ENCODE measurements at regions not wholly inside any gene's neighbourhood (a gene's known extent, or its start where the extent isn't known, plus 50 kb on each side); places are given as distances from the start of the nearest gene placed in this dataset.
A peak's percentile ranks its signal among the peaks of the same experiment; 100 is the strongest.

DNA sequence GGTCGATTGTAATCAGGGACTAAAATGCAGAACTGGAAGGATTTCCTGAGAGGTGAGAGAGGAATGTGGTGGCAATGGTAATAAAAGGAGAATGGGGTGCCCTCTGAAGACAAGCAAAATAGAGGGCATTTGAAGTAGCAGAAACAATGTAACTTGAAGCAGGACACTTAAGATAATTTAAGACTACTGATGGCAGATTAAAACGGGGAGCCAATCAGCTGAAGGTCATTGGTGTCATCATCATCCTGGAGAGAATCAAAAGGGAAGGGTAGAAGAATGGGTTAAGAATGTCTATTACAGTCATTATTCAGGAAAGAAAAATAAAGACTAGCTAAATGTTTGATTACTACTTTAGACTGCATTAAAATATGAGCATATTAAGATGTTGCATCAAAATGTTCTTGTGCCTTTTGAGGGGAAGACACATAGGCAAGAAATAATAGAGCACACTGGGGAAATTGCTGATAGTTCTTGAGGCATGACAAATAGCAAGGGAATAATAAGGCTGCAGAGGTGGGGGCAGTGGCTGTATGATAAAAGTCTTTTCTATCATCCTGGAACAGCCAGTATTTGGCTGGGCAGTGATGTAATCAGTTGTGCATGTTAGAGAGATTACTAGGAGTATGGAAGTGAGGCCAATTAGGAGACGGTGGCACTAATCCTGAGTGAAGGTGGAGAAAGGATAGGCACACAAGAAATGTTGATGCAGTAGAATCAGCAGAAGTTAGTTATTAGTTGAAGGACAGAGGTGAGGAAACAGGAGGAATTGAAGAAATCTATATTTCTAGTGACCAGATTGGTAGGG is 60.2 kb downstream of the CCDC71L start:
- Mint-ChIP-seq H3K4me1 (ENCODE audit: low read depth) (peaks cover 7% of the 10 kb centered on the region), H3K9me3 (no peaks in the 10 kb centered on the region), H3K27me3 (ENCODE audit: insufficient read depth) (no peaks in the 10 kb centered on the region), H3K36me3 (ENCODE audit: low read depth) (no peaks in the 10 kb centered on the region; the same call in 1 of the 2 replicates), H3K4me3 (no peak overlapping the region), H3K27ac (no peak overlapping the region)
- TF ChIP-seq, protein P1, sequence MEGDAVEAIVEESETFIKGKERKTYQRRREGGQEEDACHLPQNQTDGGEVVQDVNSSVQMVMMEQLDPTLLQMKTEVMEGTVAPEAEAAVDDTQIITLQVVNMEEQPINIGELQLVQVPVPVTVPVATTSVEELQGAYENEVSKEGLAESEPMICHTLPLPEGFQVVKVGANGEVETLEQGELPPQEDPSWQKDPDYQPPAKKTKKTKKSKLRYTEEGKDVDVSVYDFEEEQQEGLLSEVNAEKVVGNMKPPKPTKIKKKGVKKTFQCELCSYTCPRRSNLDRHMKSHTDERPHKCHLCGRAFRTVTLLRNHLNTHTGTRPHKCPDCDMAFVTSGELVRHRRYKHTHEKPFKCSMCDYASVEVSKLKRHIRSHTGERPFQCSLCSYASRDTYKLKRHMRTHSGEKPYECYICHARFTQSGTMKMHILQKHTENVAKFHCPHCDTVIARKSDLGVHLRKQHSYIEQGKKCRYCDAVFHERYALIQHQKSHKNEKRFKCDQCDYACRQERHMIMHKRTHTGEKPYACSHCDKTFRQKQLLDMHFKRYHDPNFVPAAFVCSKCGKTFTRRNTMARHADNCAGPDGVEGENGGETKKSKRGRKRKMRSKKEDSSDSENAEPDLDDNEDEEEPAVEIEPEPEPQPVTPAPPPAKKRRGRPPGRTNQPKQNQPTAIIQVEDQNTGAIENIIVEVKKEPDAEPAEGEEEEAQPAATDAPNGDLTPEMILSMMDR (IDR thresholded peaks at IDR 0.05) = no peak
- peak; percentile 13 for DNase-seq

GRCh38 chr7:106599343-106599698 is 61.6 kb downstream of the CCDC71L start:
- no peak for DNase-seq
- no peaks in the 10 kb centered on the region for H3K27me3 Mint-ChIP-seq (ENCODE audit: insufficient read depth)

DNA sequence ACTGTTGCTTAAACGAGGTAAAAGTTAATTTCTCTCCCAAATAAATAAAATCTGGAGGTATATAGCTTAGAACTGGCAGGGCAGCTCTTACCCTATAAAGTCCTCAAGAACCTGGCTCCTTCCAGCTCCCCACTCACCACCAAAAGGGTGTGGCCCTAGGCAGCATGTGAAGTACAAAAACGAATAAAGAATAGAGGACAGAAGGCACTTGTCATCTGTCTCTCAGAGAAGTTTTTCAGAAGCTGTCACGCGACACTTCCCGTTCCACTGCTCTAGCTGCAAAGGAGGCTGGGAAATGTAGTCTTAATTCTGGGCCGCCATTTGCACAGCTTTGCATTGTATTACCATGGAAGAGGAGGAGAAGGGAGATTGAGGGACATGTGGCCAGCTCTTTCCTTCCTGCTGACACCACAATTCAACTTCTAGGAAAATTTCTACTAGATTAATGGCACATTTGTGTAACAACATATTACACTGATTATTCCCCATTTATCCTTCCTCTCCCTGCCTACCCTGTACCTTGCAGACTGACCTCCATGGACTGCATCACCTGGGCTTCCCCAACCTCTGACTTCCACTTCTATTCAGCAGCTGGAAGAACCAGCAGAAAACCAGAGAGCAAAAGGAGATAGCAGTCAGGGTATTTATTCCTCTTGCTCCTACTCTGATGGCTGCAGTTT is 62.2 kb downstream of the CCDC71L start:
- Mint-ChIP-seq H3K4me3 (peak overlapping the region; percentile 88), H3K9me3 (no peaks in the 10 kb centered on the region), H3K36me3 (ENCODE audit: low read depth) (no peaks in the 10 kb centered on the region), H3K27me3 (ENCODE audit: insufficient read depth) (no peaks in the 10 kb centered on the region), H3K27ac (peak overlapping the region; percentile 71), H3K4me1 (ENCODE audit: low read depth) (peaks cover 7% of the 10 kb centered on the region)
- TF ChIP-seq, protein P1 (IDR thresholded peaks at IDR 0.05) = no peak
- DNase-seq = peak; percentile 64

More at GRCh38 chr7:106599343-106599698, 61.6 kb downstream of the CCDC71L start:
- no peaks in the 10 kb centered on the region; the same call in 1 of the 2 replicates for H3K36me3 Mint-ChIP-seq (ENCODE audit: low read depth)
- TF ChIP-seq, protein P1 (IDR thresholded peaks at IDR 0.05) = no peak
- no peak overlapping the region for H3K27ac Mint-ChIP-seq
- no peaks in the 10 kb centered on the region for H3K9me3 Mint-ChIP-seq
- no peak overlapping the region for H3K4me3 Mint-ChIP-seq
- peaks cover 7% of the 10 kb centered on the region for H3K4me1 Mint-ChIP-seq (ENCODE audit: low read depth)

DNA sequence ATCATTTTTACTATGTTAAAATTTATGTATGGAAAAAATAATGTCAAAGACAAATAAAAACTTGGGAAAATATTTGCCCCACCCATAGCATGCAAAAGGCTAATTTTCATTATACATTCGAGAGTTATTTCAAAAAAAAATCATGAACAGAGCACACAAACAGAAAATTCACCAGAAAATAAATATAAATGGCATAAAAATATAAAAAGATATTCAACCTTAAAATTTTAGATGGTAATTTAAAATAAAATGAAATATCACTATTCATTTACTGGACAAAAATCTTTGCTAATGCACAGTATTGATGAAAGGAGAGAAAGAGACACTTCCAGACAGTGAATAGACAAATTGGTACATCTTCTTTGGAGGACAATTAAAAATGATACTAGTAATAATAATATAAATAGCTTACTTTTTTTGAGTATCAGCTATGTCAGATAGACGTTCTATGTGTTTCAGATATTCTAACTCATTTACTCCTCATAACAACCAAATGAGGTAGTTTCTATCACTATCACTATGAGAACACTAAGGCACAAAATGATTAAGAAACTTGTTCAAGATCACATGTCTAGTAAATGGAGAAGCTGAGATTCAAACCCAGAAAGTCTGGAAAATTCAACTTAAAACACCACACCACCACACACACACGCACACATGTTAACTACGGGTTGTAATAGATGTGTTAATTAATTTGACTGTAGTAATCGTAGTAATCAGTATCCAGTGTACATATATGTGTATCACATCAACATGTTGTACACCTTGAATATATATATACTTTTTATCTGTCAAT is 63.0 kb downstream of the CCDC71L start:
- Mint-ChIP-seq H3K36me3 (ENCODE audit: low read depth) (no peaks in the 10 kb centered on the region), H3K27me3 (ENCODE audit: insufficient read depth) (no peaks in the 10 kb centered on the region), H3K27ac (no peak overlapping the region), H3K4me3 (peak overlapping the region; percentile 27; the same call in 1 of the 2 replicates), H3K4me1 (ENCODE audit: low read depth) (peaks cover 11% of the 10 kb centered on the region), H3K9me3 (no peaks in the 10 kb centered on the region)
- TF ChIP-seq, protein P1 (IDR thresholded peaks at IDR 0.05) = no peak
- DNase-seq = no peak

GRCh38 chr7:106597014-106597413 is 63.9 kb downstream of the CCDC71L start:
- Mint-ChIP-seq H3K27ac (no peak overlapping the region), H3K4me1 (ENCODE audit: low read depth) (peaks cover 13% of the 10 kb centered on the region), H3K36me3 (ENCODE audit: low read depth) (no peaks in the 10 kb centered on the region), H3K27me3 (ENCODE audit: insufficient read depth) (no peaks in the 10 kb centered on the region), H3K4me3 (no peak overlapping the region), H3K9me3 (no peaks in the 10 kb centered on the region)
- TF ChIP-seq, protein P1 (IDR thresholded peaks at IDR 0.05) = no peak
- DNase-seq = no peak

All from HFFc6 (cell line).